ENCODE measurements at regions not wholly inside any gene's neighbourhood (a gene's known extent, or its start where the extent isn't known, plus 50 kb on each side); places are given as distances from the start of the nearest gene placed in this dataset.

GRCh38 chr20:61031101-61031830 is 220.8 kb upstream of the CDH4 start:
- TF ChIP-seq, protein P1, sequence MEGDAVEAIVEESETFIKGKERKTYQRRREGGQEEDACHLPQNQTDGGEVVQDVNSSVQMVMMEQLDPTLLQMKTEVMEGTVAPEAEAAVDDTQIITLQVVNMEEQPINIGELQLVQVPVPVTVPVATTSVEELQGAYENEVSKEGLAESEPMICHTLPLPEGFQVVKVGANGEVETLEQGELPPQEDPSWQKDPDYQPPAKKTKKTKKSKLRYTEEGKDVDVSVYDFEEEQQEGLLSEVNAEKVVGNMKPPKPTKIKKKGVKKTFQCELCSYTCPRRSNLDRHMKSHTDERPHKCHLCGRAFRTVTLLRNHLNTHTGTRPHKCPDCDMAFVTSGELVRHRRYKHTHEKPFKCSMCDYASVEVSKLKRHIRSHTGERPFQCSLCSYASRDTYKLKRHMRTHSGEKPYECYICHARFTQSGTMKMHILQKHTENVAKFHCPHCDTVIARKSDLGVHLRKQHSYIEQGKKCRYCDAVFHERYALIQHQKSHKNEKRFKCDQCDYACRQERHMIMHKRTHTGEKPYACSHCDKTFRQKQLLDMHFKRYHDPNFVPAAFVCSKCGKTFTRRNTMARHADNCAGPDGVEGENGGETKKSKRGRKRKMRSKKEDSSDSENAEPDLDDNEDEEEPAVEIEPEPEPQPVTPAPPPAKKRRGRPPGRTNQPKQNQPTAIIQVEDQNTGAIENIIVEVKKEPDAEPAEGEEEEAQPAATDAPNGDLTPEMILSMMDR (IDR thresholded peaks at IDR 0.05; ENCODE audit: low read depth, low read length): no peak
- no peak overlapping the region for H3K4me3 ChIP-seq (ENCODE audit: low read depth, low read length)
- in situ Hi-C loops (cut with HindIII; ENCODE audit: low sequenced_read_pairs): no loop called here
- DNase-seq (ENCODE audit: low read depth, low spot score): no peak

- H3K4me3 ChIP-seq (ENCODE audit: low read depth, low read length): no peak overlapping the region
- in situ Hi-C loops (cut with HindIII; ENCODE audit: low sequenced_read_pairs): no loop called here
- no peak for DNase-seq (ENCODE audit: low read depth, low spot score)
- TF ChIP-seq, protein P1 (IDR thresholded peaks at IDR 0.05; ENCODE audit: low read depth, low read length): no peak
Observed at GRCh38 chr20:61037498-61037897, 214.6 kb upstream of the CDH4 start.

GRCh38 chr20:61041481-61041880 is 210.6 kb upstream of the CDH4 start:
- DNase-seq (ENCODE audit: low read depth, low spot score): no peak
- in situ Hi-C loops (cut with HindIII; ENCODE audit: low sequenced_read_pairs): no loop called here
- H3K4me3 ChIP-seq (ENCODE audit: low read depth, low read length): no peak overlapping the region
- TF ChIP-seq, protein P1 (IDR thresholded peaks at IDR 0.05; ENCODE audit: low read depth, low read length): no peak

DNA sequence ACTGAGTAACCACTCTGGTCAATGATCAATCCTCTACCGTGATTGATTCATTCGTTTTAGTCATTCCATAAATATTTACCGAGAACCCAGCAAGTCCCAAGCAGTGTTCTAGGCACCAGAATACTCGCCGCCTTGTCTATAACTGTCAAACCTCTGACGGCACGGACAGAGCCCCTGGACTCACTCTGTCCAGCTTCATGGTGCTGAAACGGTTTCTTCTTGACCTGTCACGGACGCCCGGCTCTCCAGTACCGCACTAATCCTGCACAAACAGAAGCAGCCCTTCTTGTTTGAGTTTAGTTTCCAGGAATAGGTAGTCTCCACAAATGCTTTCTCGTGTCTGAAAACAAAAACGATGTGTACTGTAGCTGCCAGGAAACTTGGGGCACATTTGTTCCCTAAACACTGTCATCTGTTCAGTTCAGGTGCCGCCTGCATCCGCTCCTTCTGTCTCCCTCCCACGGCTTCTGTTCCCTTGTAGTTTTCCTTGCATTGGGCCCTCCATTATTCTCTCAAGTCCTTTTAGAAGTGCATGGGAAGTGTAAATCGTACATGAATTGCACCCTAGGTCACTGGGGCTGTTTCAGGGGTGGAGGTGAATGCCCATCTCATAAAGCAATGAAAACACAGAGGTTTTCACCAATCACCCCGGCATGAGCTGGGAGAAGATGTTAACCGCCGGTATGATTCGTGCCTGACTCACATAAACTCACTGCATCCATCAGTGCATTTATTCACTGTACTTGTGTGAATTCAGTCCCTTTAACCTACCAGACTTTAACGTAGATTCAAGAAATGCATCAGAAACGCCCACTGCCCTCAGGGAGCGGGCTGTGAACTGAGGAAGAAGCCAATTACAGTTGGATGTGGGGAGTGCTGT is 209.3 kb upstream of the CDH4 start:
- no peak for DNase-seq (ENCODE audit: low read depth, low spot score)

GRCh38 chr20:61043681-61044080 is 208.4 kb upstream of the CDH4 start:
- DNase-seq (ENCODE audit: low read depth, low spot score): no peak
- in situ Hi-C loops (cut with HindIII; ENCODE audit: low sequenced_read_pairs): no loop called here

More for the DNA sequence above, 209.3 kb upstream of the CDH4 start:
- TF ChIP-seq, protein P1 (IDR thresholded peaks at IDR 0.05; ENCODE audit: low read depth, low read length): no peak
- H3K4me3 ChIP-seq (ENCODE audit: low read depth, low read length): no peak overlapping the region
- in situ Hi-C loops (cut with HindIII; ENCODE audit: low sequenced_read_pairs): no loop called here

DNA sequence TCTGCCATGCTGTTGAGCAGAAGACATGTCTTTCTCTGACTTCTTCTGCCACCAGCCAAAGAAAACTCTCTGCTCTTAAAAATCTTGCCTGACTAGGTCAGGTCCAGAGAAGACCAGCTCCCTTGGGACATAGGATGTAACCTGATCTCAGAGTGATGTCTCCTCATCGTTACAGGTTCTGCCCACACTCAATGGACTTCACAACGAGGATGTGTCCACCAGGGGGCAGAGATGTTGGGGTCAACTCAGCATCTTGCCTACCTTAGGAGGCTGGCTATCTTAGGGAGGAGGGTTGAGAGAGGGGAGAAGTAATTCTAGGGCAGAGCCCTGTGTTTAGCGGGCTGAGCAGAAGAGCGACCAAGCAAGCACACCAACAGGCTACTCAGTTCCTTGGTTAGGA is 207.6 kb upstream of the CDH4 start:
- H3K4me3 ChIP-seq (ENCODE audit: low read depth, low read length): no peak overlapping the region
- TF ChIP-seq, protein P1 (IDR thresholded peaks at IDR 0.05; ENCODE audit: low read depth, low read length): no peak
- in situ Hi-C loops (cut with HindIII; ENCODE audit: low sequenced_read_pairs): no loop called here
- DNase-seq (ENCODE audit: low read depth, low spot score): no peak

More at GRCh38 chr20:61043681-61044080, 208.4 kb upstream of the CDH4 start:
- H3K4me3 ChIP-seq (ENCODE audit: low read depth, low read length): no peak overlapping the region
- TF ChIP-seq, protein P1 (IDR thresholded peaks at IDR 0.05; ENCODE audit: low read depth, low read length): no peak
